ENCODE measurements at regions not wholly inside any gene's neighbourhood (a gene's known extent, or its start where the extent isn't known, plus 50 kb on each side); places are given as distances from the start of the nearest gene placed in this dataset.

DNA sequence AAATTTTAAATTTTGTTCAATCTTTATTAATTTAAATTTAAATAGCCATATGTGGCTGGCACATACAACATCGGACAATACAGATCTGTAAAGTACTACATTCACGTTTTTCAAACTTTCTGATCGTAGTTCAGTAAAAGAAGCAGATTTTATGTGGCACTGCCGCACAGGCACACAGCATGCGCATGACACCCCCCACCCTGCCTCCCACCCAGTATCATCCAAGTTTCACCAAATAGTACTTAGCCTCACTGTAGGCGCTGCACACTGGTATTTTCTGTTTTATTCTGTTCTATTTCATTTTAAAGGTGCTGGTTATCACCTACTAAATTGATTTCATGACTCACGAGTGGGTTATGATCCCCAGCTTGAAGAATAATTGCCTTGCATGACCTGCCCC, 159.9 kb downstream of the HIPK3 start:
- TF ChIP-seq, protein P1, sequence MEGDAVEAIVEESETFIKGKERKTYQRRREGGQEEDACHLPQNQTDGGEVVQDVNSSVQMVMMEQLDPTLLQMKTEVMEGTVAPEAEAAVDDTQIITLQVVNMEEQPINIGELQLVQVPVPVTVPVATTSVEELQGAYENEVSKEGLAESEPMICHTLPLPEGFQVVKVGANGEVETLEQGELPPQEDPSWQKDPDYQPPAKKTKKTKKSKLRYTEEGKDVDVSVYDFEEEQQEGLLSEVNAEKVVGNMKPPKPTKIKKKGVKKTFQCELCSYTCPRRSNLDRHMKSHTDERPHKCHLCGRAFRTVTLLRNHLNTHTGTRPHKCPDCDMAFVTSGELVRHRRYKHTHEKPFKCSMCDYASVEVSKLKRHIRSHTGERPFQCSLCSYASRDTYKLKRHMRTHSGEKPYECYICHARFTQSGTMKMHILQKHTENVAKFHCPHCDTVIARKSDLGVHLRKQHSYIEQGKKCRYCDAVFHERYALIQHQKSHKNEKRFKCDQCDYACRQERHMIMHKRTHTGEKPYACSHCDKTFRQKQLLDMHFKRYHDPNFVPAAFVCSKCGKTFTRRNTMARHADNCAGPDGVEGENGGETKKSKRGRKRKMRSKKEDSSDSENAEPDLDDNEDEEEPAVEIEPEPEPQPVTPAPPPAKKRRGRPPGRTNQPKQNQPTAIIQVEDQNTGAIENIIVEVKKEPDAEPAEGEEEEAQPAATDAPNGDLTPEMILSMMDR (IDR thresholded peaks at IDR 0.05) = no peak
- no peak for TF ChIP-seq POLR2A (IDR thresholded peaks at IDR 0.05)

All from adrenal gland (tissue), 5 donors.